Panc1 (cell line): ENCODE measurements at regions not wholly inside any gene's neighbourhood (a gene's known extent, or its start where the extent isn't known, plus 50 kb on each side); places are given as distances from the start of the nearest gene placed in this dataset.

Source experiments
- ATAC-seq: fragments of 200-7000 bp; cut with Tn5 transposase; 2 replicates; pipeline ENCODE4 v1.9.1; 2020; ENCODE audit warnings: mild to moderate bottlenecking, moderate library complexity
- BruUV-seq: library from RNA; stranded (reverse); fragments of 400-500 nt; replicated peaks from 2 replicates; lab custom pipeline; 2021; lab: Mats Ljungman, UMichigan
- CTCF ChIA-PET: fragments of 300-600 bp; sonication (Branson Sonifier 250); formaldehyde crosslinking; loops from one replicate; lab custom pipeline; 2022; ENCODE audit warnings: antibody characterized with exemption; lab: Charles Lee
- POLR2A ChIA-PET: fragments of 300-600 bp; sonication (Branson Sonifier 250); formaldehyde crosslinking; loops from one replicate; lab custom pipeline; 2022; ENCODE audit warnings: antibody characterized with exemption; lab: Charles Lee
- DNase-seq: peaks from one replicate; pipeline ENCODE4 v3.0.0-alpha.2; 2010; ENCODE audit warnings: low read depth, low spot score
- H3K27ac ChIP-seq: 2 replicates; pipeline ENCODE4 v1.5.1; 2011; ENCODE audit warnings: mild to moderate bottlenecking, low read length, inconsistent platforms
- H3K27me3 ChIP-seq: fragments of 200-500 bp; sonication (Bioruptor generic); 2 replicates; pipeline ENCODE4 v1.6.0; 2014; ENCODE audit warnings: low read length, inconsistent platforms; ENCODE audit not compliant: control insufficient read depth, insufficient read depth
- H3K36me3 ChIP-seq: fragments of 200-500 bp; sonication (Bioruptor generic); 2 replicates; pipeline ENCODE4 v1.5.1; 2014; ENCODE audit warnings: inconsistent platforms, mild to moderate bottlenecking, low read length, moderate library complexity; ENCODE audit not compliant: control insufficient read depth, insufficient read depth
- H3K4me1 ChIP-seq: 2 replicates; pipeline ENCODE4 v1.5.1; 2011; ENCODE audit warnings: inconsistent platforms, mild to moderate bottlenecking, low read length, moderate library complexity; ENCODE audit not compliant: control insufficient read depth, insufficient read depth
- H3K4me3 ChIP-seq, 2 experiments: 2 replicates each; pipeline ENCODE4 v1.5.1; 2011 to 2012; ENCODE audit warnings: low read depth in 2 of 2, low read length in 2 of 2, mild to moderate bottlenecking in 2 of 2, inconsistent platforms in 1 of 2, moderate library complexity in 1 of 2
- H3K9me3 ChIP-seq: fragments of 200-500 bp; sonication (Bioruptor generic); 2 replicates; pipeline ENCODE4 v1.5.1; 2014; ENCODE audit warnings: low read depth, mild to moderate bottlenecking, inconsistent platforms, low read length, moderate library complexity; ENCODE audit not compliant: control insufficient read depth, insufficient read depth
- POLR2AphosphoS5 ChIP-seq: IDR thresholded peaks from 2 replicates; pipeline ENCODE4 v1.6.1; 2012; ENCODE audit warnings: mild to moderate bottlenecking, low read depth, low read length, moderate library complexity
- SIN3A ChIP-seq: IDR thresholded peaks from 2 replicates; pipeline ENCODE4 v1.6.1; 2012; ENCODE audit warnings: low read depth, mild to moderate bottlenecking, low read length, moderate library complexity, borderline replicate concordance; ENCODE audit not compliant: insufficient read depth
- TCF7L2 ChIP-seq: IDR thresholded peaks from 2 replicates; pipeline ENCODE4 v1.6.1; 2011; ENCODE audit warnings: mild to moderate bottlenecking, low read depth, low read length, inconsistent platforms
- in situ Hi-C: cut with HindIII; loops from 2 replicates; pipeline ENCODE4 v1.10.0; 2016; ENCODE audit warnings: low sequenced_read_pairs, low pct_unique_long_range_greater_than_20kb
- intact Hi-C: fragments of 100-400 bp; cut with micrococcal nuclease; formaldehyde crosslinking; loops from one replicate; pipeline ENCODE4 v1.10.0; 2022; ENCODE audit not compliant: unreplicated experiment
- TF ChIP-seq, protein P1 (sequence below), 2 experiments: IDR thresholded peaks; 2 replicates each; pipeline ENCODE4 v1.6.1; 2011 to 2012; ENCODE audit warnings: low read depth in 2 of 2, control low read depth in 1 of 2, low read length in 1 of 2, mild to moderate bottlenecking in 1 of 2, moderate library complexity in 1 of 2; ENCODE audit not compliant: insufficient read depth in 1 of 2
- TF ChIP-seq, protein P2 (sequence below): fragments of 450-650 bp; IDR thresholded peaks from 2 replicates; pipeline ENCODE4 v1.5.1; 2017; ENCODE audit warnings: mild to moderate bottlenecking

DNA sequence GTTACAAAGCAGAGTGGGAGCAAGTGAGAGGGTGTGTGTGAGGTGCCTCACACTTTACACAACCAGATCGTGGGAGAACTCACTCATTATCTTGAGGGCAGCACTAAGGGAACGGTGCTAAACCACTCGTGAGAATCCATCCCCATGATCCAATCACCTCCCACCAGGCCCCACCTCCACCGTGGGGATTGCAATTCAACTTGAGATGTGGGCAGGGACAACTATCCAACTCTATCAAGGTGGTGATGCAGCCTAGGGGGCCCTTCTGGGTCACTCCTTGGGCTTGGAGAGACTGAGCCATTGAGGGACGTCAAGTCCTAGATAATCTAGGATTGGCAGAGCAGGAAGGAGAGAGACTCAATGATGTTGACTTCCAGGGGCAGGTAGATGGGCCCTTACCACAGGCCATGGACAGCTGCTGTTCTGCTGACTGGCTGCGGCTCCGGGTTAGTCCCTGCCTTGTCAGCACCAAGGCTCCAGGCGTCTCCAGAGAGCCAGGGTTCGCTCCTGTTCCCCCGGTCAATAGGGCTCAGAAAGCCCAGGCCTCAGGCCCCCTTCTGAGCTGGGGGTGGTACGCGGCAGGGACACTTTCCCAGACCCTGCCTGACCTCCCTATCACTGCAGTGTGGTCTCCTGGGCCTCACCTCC is 193.2 kb upstream of the HS6ST1 start:
- ATAC-seq (no peak), DNase-seq (no peak)
- H3K36me3 ChIP-seq, result no peaks in the 10 kb centered on the region
- BruUV-seq, result no TSS peak
- intact Hi-C loops (no loop called here), in situ Hi-C loops (no loop called here)
- H3K9me3 ChIP-seq, result no peaks in the 10 kb centered on the region
- H3K4me3 ChIP-seq, result no peak overlapping the region
- no peak overlapping the region for H3K27ac ChIP-seq
- ChIA-PET CTCF (no interaction called here), POLR2A (no interaction called here)
- no peaks in the 10 kb centered on the region for H3K27me3 ChIP-seq
- TF ChIP-seq TCF7L2 (no peak), POLR2AphosphoS5 (no peak)
- TF ChIP-seq, protein P1, sequence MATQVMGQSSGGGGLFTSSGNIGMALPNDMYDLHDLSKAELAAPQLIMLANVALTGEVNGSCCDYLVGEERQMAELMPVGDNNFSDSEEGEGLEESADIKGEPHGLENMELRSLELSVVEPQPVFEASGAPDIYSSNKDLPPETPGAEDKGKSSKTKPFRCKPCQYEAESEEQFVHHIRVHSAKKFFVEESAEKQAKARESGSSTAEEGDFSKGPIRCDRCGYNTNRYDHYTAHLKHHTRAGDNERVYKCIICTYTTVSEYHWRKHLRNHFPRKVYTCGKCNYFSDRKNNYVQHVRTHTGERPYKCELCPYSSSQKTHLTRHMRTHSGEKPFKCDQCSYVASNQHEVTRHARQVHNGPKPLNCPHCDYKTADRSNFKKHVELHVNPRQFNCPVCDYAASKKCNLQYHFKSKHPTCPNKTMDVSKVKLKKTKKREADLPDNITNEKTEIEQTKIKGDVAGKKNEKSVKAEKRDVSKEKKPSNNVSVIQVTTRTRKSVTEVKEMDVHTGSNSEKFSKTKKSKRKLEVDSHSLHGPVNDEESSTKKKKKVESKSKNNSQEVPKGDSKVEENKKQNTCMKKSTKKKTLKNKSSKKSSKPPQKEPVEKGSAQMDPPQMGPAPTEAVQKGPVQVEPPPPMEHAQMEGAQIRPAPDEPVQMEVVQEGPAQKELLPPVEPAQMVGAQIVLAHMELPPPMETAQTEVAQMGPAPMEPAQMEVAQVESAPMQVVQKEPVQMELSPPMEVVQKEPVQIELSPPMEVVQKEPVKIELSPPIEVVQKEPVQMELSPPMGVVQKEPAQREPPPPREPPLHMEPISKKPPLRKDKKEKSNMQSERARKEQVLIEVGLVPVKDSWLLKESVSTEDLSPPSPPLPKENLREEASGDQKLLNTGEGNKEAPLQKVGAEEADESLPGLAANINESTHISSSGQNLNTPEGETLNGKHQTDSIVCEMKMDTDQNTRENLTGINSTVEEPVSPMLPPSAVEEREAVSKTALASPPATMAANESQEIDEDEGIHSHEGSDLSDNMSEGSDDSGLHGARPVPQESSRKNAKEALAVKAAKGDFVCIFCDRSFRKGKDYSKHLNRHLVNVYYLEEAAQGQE (IDR thresholded peaks at IDR 0.05; ENCODE audit: insufficient read depth in 1 of 2, low read depth in 2 of 2, low read length in 1 of 2), result no peak
- H3K4me1 ChIP-seq, result no peaks in the 10 kb centered on the region

DNA sequence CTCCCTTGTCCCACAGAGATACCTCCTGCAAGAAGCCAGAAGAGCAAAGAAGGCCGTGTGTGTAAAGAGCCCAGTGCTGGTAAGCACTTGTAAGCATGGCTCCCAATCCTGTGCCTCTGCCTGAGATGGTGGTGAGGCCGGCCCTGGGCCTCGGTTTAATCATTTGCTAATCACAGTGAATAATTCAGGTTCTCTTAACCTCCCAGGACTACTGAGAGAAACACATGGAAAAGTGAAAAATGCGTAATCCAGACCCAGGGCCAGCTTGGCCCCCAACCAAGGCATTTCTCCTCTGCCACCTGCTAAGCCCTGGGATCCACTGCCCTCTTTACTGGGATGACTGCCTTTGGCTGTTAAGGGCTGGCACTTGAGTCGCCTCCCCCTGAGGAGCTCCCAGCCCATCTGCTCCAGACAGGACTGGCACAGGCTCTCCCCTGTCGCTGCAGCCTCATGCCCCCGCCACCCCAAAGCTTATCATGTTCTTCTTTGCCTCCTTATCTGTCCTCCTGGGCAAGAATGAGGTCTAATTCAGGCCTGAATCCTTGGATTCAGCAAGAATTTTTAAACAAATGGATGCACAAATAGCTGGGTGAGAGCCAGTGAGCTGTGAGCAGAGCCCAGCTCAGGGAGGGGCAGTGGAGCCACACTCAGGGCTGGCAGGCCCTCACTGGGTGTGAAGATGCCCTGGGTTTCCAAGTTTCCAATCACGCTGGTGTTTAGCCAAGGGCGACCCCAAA is 193.9 kb upstream of the HS6ST1 start:
- Histone ChIP-seq H3K4me3 (no peak overlapping the region), H3K27ac (no peak overlapping the region), H3K4me1 (no peaks in the 10 kb centered on the region), H3K9me3 (no peaks in the 10 kb centered on the region), H3K27me3 (no peaks in the 10 kb centered on the region), H3K36me3 (no peaks in the 10 kb centered on the region)
- TF ChIP-seq TCF7L2, result no peak
- no peak for TF ChIP-seq SIN3A
- no peak for TF ChIP-seq POLR2AphosphoS5
- TF ChIP-seq, protein P1 (IDR thresholded peaks at IDR 0.05; ENCODE audit: insufficient read depth in 1 of 2, low read depth in 2 of 2, low read length in 1 of 2), result no peak
- TF ChIP-seq, protein P2, sequence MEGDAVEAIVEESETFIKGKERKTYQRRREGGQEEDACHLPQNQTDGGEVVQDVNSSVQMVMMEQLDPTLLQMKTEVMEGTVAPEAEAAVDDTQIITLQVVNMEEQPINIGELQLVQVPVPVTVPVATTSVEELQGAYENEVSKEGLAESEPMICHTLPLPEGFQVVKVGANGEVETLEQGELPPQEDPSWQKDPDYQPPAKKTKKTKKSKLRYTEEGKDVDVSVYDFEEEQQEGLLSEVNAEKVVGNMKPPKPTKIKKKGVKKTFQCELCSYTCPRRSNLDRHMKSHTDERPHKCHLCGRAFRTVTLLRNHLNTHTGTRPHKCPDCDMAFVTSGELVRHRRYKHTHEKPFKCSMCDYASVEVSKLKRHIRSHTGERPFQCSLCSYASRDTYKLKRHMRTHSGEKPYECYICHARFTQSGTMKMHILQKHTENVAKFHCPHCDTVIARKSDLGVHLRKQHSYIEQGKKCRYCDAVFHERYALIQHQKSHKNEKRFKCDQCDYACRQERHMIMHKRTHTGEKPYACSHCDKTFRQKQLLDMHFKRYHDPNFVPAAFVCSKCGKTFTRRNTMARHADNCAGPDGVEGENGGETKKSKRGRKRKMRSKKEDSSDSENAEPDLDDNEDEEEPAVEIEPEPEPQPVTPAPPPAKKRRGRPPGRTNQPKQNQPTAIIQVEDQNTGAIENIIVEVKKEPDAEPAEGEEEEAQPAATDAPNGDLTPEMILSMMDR, result no peak
- intact Hi-C loops, result no loop called here
- ChIA-PET CTCF (no interaction called here), POLR2A (no interaction called here)
- no TSS peak for BruUV-seq
- in situ Hi-C loops, result no loop called here
- ATAC-seq (no peak), DNase-seq (no peak)
